CD4-positive, alpha-beta T cell (primary cell): ENCODE measurements at regions not wholly inside any gene's neighbourhood (a gene's known extent, or its start where the extent isn't known, plus 50 kb on each side); places are given as distances from the start of the nearest gene placed in this dataset.
A peak's percentile ranks its signal among the peaks of the same experiment; 100 is the strongest.

Source experiments
- ATAC-seq: fragments of 200-7000 bp; cut with Tn5 transposase; one replicate; pipeline ENCODE4 v1.10.0; 2022; ENCODE audit warnings: mild to moderate bottlenecking; ENCODE audit not compliant: poor library complexity
- CTCF ChIA-PET: fragments of 350-600 bp; sonication (Branson Sonifier 250); formaldehyde crosslinking; loops from one replicate; lab custom pipeline; 2021; ENCODE audit warnings: antibody characterized with exemption, inconsistent platforms; lab: Charles Lee
- POLR2A ChIA-PET: fragments of 350-600 bp; sonication (Branson Sonifier 250); formaldehyde crosslinking; loops from one replicate; lab custom pipeline; 2021; ENCODE audit warnings: antibody characterized with exemption, inconsistent platforms; lab: Charles Lee
- DNase-seq, 14 experiments: peaks; one replicate each; pipeline ENCODE4 v3.0.0-alpha.2; 2013 to 2020; ENCODE audit warnings: mixed read lengths in 2 of 14
- H3K27ac ChIP-seq, 2 donors: one replicate each; pipeline versions ENCODE4 v1.5.1 to v1.7.0; 2013; ENCODE audit warnings: low read length in 2 of 2, low read depth in 1 of 2, mild to moderate bottlenecking in 1 of 2
- H3K27me3 ChIP-seq, 2 experiments: 1 replicate in 1 of 2; 2 replicates in 1 of 2; pipeline versions ENCODE4 v1.6.1 to v1.7.0; 2013; ENCODE audit warnings: low read length in 2 of 2, control low read depth in 1 of 2, mild to moderate bottlenecking in 1 of 2, moderate library complexity in 1 of 2; ENCODE audit not compliant: insufficient read depth in 2 of 2, control insufficient read depth in 1 of 2
- H3K36me3 ChIP-seq: one replicate; pipeline ENCODE4 v1.6.1; 2013; ENCODE audit warnings: low read length, control low read depth; ENCODE audit not compliant: insufficient read depth
- H3K4me1 ChIP-seq: one replicate; pipeline ENCODE4 v1.6.1; 2013; ENCODE audit warnings: low read length, control low read depth; ENCODE audit not compliant: insufficient read depth
- H3K4me3 ChIP-seq: one replicate; pipeline ENCODE4 v1.5.1; 2013; ENCODE audit warnings: mild to moderate bottlenecking, low read length, moderate library complexity
- H3K9me3 ChIP-seq, 2 experiments: 1 replicate in 1 of 2; 2 replicates in 1 of 2; pipeline versions ENCODE4 v1.6.1 to v1.7.0; 2013; ENCODE audit warnings: low read length in 2 of 2, mild to moderate bottlenecking in 2 of 2, control low read depth in 1 of 2, moderate library complexity in 1 of 2; ENCODE audit not compliant: control insufficient read depth in 1 of 2, insufficient read depth in 1 of 2
- H3K27ac Mint-ChIP-seq: one replicate; pipeline ENCODE4 v1.8.0; 2020; ENCODE audit warnings: mixed read lengths
- H3K27me3 Mint-ChIP-seq: one replicate; pipeline ENCODE4 v1.8.0; 2021; ENCODE audit warnings: mixed read lengths
- H3K36me3 Mint-ChIP-seq: one replicate; pipeline ENCODE4 v1.8.0; 2021; ENCODE audit warnings: low read depth, mixed read lengths
- H3K4me1 Mint-ChIP-seq: one replicate; pipeline ENCODE4 v1.8.0; 2021; ENCODE audit warnings: low read depth, mixed read lengths
- H3K4me3 Mint-ChIP-seq: one replicate; pipeline ENCODE4 v1.8.0; 2020; ENCODE audit warnings: mild to moderate bottlenecking, mixed read lengths
- H3K9me3 Mint-ChIP-seq: one replicate; pipeline ENCODE4 v1.8.0; 2020; ENCODE audit warnings: mixed read lengths
- CTCF ChIP-seq: fragments of 200-600 bp; IDR thresholded peaks from one replicate; pipeline ENCODE4 v1.8.0; 2022; ENCODE audit warnings: antibody characterized with exemption, mild to moderate bottlenecking
- intact Hi-C, 2 experiments: fragments of 100-400 bp; cut with DNase I in 1 of 2; cut with micrococcal nuclease in 1 of 2; formaldehyde crosslinking; loops; one replicate each; pipeline versions ENCODE4 v1.15.1 to v1.9.0; 2023 to 2025; cut with DNase I, micrococcal nuclease

GRCh38 chr22:49235463-49236300 lies 592.0 kb downstream of the BRD1 start:
- ATAC-seq (no peak), DNase-seq (no peak)
- ChIA-PET POLR2A (no interaction called here), CTCF (no interaction called here)
- Mint-ChIP-seq H3K9me3 (no peaks in the 10 kb centered on the region), H3K36me3 (no peaks in the 10 kb centered on the region), H3K4me3 (no peak overlapping the region), H3K27me3 (peaks cover 2% of the 10 kb centered on the region), H3K4me1 (no peaks in the 10 kb centered on the region), H3K27ac (no peak overlapping the region)
- intact Hi-C loops: no loop called here
- Histone ChIP-seq H3K27ac (no peak overlapping the region), H3K4me1 (no peaks in the 10 kb centered on the region), H3K4me3 (no peak overlapping the region), H3K9me3 (peaks cover 0 to 14% of the 10 kb centered on the region in 2 experiments), H3K36me3 (no peaks in the 10 kb centered on the region), H3K27me3 (peaks cover 0 to 2% of the 10 kb centered on the region in 2 experiments)
- TF ChIP-seq CTCF: no peak

GRCh38 chr22:49234459-49234858 lies 593.2 kb downstream of the BRD1 start:
- Histone ChIP-seq H3K36me3 (no peaks in the 10 kb centered on the region), H3K27ac (no peak overlapping the region), H3K4me3 (no peak overlapping the region), H3K27me3 (peaks cover 0 to 2% of the 10 kb centered on the region in 2 experiments), H3K4me1 (no peaks in the 10 kb centered on the region), H3K9me3 (peaks cover 0 to 13% of the 10 kb centered on the region in 2 experiments)
- DNase-seq: no peak
- H3K36me3 Mint-ChIP-seq: no peaks in the 10 kb centered on the region
- no peak for ATAC-seq
- POLR2A ChIA-PET: no interaction called here
- no peaks in the 10 kb centered on the region for H3K4me1 Mint-ChIP-seq
- no peaks in the 10 kb centered on the region for H3K9me3 Mint-ChIP-seq
- H3K27me3 Mint-ChIP-seq: no peaks in the 10 kb centered on the region
- no peak overlapping the region for H3K27ac Mint-ChIP-seq
- CTCF ChIA-PET: no interaction called here
- H3K4me3 Mint-ChIP-seq: no peak overlapping the region
- no peak for TF ChIP-seq CTCF
- intact Hi-C loops: no loop called here

GRCh38 chr22:49233507-49234100 lies 594.1 kb downstream of the BRD1 start:
- intact Hi-C loops: no loop called here
- no peak overlapping the region for H3K4me3 ChIP-seq
- DNase-seq (peak in 1 of 14 experiments; percentile 0), ATAC-seq (no peak)
- TF ChIP-seq CTCF: no peak
- no peaks in the 10 kb centered on the region for H3K4me1 Mint-ChIP-seq
- no peaks in the 10 kb centered on the region for H3K4me1 ChIP-seq
- no peaks in the 10 kb centered on the region for H3K36me3 ChIP-seq
- H3K9me3 Mint-ChIP-seq: no peaks in the 10 kb centered on the region
- no peak overlapping the region for H3K4me3 Mint-ChIP-seq
- peaks cover 0 to 5% of the 10 kb centered on the region in 2 experiments for H3K9me3 ChIP-seq
- peaks cover 0 to 2% of the 10 kb centered on the region in 2 experiments for H3K27me3 ChIP-seq
- H3K27me3 Mint-ChIP-seq: no peaks in the 10 kb centered on the region
- ChIA-PET CTCF (no interaction called here), POLR2A (no interaction called here)
- no peak overlapping the region for H3K27ac Mint-ChIP-seq
- H3K27ac ChIP-seq: no peak overlapping the region
- no peaks in the 10 kb centered on the region for H3K36me3 Mint-ChIP-seq
